ENCODE measurements at regions not wholly inside any gene's neighbourhood (a gene's known extent, or its start where the extent isn't known, plus 50 kb on each side); places are given as distances from the start of the nearest gene placed in this dataset.

DNA sequence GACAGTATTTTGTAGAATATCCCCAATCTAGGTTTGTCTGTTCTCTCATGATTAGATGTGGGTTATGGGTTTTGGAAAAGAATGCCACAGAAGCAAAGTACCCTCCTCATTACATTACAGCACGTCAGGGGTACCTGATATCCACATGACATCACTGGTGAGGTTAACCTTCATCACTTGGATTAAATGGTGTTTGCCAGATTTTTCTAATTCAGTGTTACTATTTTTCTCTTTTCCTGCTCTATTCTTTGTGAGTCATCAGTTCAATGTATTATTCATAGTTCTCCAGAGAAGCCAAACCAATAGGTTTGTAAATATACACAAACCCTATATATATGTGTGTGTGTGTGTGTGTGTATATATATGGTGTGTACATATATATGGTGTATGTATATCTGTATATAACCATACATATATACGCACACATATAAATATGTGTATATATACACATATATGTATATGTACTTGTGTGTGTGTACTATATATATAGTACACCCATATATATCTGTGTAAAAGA lies 131.4 kb downstream of the LMNTD1 start:
- TF ChIP-seq, protein P1, sequence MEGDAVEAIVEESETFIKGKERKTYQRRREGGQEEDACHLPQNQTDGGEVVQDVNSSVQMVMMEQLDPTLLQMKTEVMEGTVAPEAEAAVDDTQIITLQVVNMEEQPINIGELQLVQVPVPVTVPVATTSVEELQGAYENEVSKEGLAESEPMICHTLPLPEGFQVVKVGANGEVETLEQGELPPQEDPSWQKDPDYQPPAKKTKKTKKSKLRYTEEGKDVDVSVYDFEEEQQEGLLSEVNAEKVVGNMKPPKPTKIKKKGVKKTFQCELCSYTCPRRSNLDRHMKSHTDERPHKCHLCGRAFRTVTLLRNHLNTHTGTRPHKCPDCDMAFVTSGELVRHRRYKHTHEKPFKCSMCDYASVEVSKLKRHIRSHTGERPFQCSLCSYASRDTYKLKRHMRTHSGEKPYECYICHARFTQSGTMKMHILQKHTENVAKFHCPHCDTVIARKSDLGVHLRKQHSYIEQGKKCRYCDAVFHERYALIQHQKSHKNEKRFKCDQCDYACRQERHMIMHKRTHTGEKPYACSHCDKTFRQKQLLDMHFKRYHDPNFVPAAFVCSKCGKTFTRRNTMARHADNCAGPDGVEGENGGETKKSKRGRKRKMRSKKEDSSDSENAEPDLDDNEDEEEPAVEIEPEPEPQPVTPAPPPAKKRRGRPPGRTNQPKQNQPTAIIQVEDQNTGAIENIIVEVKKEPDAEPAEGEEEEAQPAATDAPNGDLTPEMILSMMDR (IDR thresholded peaks at IDR 0.05): no peak
- no peak for TF ChIP-seq POLR2A (IDR thresholded peaks at IDR 0.05)

Data from ovary (tissue), 3 donors.